ENCODE measurements at regions not wholly inside any gene's neighbourhood (a gene's known extent, or its start where the extent isn't known, plus 50 kb on each side); places are given as distances from the start of the nearest gene placed in this dataset.

GRCh38 chr2:4884117-4884571, 808.0 kb upstream of the SOX11 start:
- CTCF ChIA-PET = no interaction called here
- Histone ChIP-seq H3K4me1 (ENCODE audit: control insufficient read depth, insufficient read depth, low read length) (no peaks in the 10 kb centered on the region), H3K4me3 (ENCODE audit: low read depth, low read length) (no peak overlapping the region), H3K27ac (ENCODE audit: extremely low read depth, low read depth, low read length) (no peak overlapping the region), H3K36me3 (ENCODE audit: control insufficient read depth in 2 of 2, insufficient read depth in 1 of 2, low read length in 2 of 2) (no peaks in the 10 kb centered on the region), H3K9me3 (ENCODE audit: control insufficient read depth, insufficient read depth, low read depth, low read length) (no peaks in the 10 kb centered on the region)
- TF ChIP-seq TCF7L2 (IDR thresholded peaks at IDR 0.05; ENCODE audit: borderline replicate concordance, low read depth, low read length) = no peak
- TF ChIP-seq REPIN1 (tag by site-specific recombination; IDR thresholded peaks at IDR 0.05; ENCODE audit: low read depth) = no peak
- TF ChIP-seq ZNF692 (tag by site-specific recombination; IDR thresholded peaks at IDR 0.05) = no peak
- no peak for TF ChIP-seq ZNF830 (tag by site-specific recombination; IDR thresholded peaks at IDR 0.05; ENCODE audit: low read depth)
- TF ChIP-seq ZBTB10 (tag by site-specific recombination; IDR thresholded peaks at IDR 0.05) = no peak
- TF ChIP-seq ZBTB6 (tag by site-specific recombination; IDR thresholded peaks at IDR 0.05) = no peak
- no peak for TF ChIP-seq ZEB2 (tag by site-specific recombination; IDR thresholded peaks at IDR 0.05)
- TF ChIP-seq ZNF416 (tag by site-specific recombination; IDR thresholded peaks at IDR 0.05) = no peak
- TF ChIP-seq ZNF660 (tag by site-specific recombination; IDR thresholded peaks at IDR 0.05) = no peak
- TF ChIP-seq CTCF (tag by site-specific recombination; IDR thresholded peaks at IDR 0.05) = no peak
- no peak for TF ChIP-seq ZNF121 (tag by site-specific recombination; IDR thresholded peaks at IDR 0.05)
- POLR2A ChIA-PET = no interaction called here

GRCh38 chr2:4891394-4891793, 800.8 kb upstream of the SOX11 start:
- Histone ChIP-seq H3K27ac (ENCODE audit: extremely low read depth, low read depth, low read length) (no peak overlapping the region), H3K9me3 (ENCODE audit: control insufficient read depth, insufficient read depth, low read depth, low read length) (no peaks in the 10 kb centered on the region), H3K36me3 (ENCODE audit: control insufficient read depth in 2 of 2, insufficient read depth in 1 of 2, low read length in 2 of 2) (no peaks in the 10 kb centered on the region), H3K4me1 (ENCODE audit: control insufficient read depth, insufficient read depth, low read length) (no peaks in the 10 kb centered on the region), H3K4me3 (ENCODE audit: low read depth, low read length) (no peak overlapping the region)
- CTCF ChIA-PET = interaction anchor here (0.7 kb wide), 1 partner anchor 10 kb away, joined by 5 read pairs; no protein-coding TSS in a partner anchor
- POLR2A ChIA-PET = no interaction called here
- TF ChIP-seq ZNF26 (tag by site-specific recombination; IDR thresholded peaks at IDR 0.05) (no peak), ZNF169 (tag by site-specific recombination; IDR thresholded peaks at IDR 0.05) (no peak), KLF1 (tag by site-specific recombination; IDR thresholded peaks at IDR 0.05) (no peak), ZFHX2 (tag by site-specific recombination; conservative IDR thresholded peaks at IDR 0.05) (no peak), ZNF639 (tag by site-specific recombination; IDR thresholded peaks at IDR 0.05) (no peak), ZNF354C (tag by site-specific recombination; IDR thresholded peaks at IDR 0.05; ENCODE audit: borderline replicate concordance, low read depth) (no peak), ZSCAN4 (tag by site-specific recombination; IDR thresholded peaks at IDR 0.05) (no peak), ZNF23 (tag by site-specific recombination; IDR thresholded peaks at IDR 0.05; ENCODE audit: borderline replicate concordance) (no peak)
